HG02885 (cell line): ENCODE measurements at regions not wholly inside any gene's neighbourhood (a gene's known extent, or its start where the extent isn't known, plus 50 kb on each side); places are given as distances from the start of the nearest gene placed in this dataset.
"Not testable (repeated sequence)": the region's sequence is repeated elsewhere in the genome, so short reads cannot be mapped to it uniquely, and the experiment has no call there.

ENCODE experiments used
- ATAC-seq: cut with Tn5 transposase; IDR thresholded peaks from one replicate; pipeline ENCODE4 v1.9.1; 2021; ENCODE audit warnings: mild to moderate bottlenecking; ENCODE audit not compliant: unreplicated experiment, poor library complexity

GRCh38 chr16:87033021-87033471 lies 284.1 kb downstream of the C16orf95 start:
- ATAC-seq, result no peak

DNA sequence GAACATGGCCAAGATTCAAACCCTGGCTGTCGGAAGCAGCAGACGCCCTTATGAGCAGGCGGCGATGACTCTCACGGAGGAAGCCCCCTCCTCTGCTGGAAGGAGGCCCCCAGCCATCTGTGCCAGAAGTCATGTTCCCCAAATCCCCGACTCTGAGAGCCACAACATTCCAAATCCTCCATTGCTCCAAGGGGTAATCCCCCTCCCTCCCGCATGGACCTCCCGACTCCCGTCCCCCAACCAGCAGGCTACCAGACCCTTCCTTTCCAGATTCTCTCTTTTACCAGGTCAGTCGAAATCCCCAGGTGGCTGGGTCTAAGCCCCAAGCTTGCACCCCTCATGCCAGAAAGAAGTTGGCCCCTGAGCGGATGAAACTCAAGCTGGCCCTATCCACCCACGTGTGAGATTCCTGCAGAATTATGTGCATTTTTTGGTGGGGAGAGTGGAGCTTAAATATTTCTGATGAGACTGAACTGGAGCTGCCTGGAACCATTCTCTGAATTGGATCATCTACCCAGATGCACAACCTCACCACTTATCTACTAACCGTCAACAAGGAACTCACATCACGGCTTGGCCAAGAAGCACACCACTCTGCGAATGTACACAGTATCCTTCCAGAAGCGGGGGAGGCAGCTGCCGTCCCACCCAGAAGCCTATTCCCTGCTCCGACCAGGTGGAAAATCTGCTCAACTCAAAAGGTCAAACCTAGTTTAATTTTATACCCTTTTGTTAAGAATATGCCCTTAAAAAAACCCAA lies 283.5 kb downstream of the C16orf95 start:
- no peak for ATAC-seq

DNA sequence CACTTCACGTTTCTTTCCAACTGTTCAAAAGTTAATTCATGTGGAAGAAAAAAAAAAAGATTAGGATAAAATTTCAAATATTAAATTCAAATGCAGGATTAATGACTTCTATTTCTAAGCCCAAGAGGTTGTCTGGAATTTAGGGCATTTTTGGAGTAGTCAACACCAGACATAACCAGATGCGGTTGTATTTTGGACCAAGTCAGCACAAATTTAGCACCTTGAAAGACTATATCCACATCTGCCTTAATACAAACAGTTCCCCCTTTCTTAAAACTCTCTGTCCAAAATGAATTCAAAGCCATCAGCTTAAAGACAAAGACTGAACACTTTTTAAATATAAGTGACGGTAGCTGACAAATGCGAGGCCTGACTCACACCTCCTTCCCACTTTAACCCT lies 282.9 kb downstream of the C16orf95 start:
- ATAC-seq, result no peak

DNA sequence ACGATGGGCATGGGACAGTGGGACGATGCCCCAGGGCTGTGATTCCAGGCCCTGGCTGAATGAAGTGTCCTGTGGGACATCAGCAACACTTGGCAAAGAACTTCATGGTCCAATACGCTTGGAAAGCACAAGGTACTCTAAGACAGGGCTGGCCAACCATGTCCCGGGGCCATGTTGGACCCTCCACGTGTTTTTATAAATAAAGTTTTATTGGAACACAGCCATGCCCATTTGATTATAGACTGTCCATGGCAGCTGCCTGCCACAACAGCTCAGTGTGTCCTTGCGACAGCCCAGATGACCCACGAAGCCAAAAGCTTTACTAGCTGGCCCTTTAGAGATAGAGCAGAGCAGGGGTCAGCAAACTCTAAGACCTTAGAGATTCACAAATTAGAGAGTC lies 282.1 kb downstream of the C16orf95 start:
- no peak for ATAC-seq

DNA sequence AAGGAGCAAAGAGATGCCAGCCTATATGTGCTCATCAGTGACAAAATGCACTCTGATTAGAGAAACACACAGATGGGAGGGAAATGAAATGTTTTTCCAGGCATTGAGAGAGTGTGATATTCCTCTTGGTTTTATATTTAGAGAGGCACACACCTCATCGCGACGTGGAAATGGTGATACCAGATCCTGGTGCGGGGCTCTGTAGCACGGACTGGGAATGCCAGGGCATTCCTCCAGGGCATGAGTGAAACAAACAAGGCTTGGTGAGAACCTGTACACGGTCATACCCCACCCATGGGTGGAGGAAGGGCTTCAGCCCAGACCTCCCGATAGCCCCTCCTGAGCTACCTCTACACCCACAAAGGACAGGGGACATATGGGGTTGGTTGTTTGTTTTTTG lies 280.2 kb downstream of the C16orf95 start:
- ATAC-seq, result no peak

DNA sequence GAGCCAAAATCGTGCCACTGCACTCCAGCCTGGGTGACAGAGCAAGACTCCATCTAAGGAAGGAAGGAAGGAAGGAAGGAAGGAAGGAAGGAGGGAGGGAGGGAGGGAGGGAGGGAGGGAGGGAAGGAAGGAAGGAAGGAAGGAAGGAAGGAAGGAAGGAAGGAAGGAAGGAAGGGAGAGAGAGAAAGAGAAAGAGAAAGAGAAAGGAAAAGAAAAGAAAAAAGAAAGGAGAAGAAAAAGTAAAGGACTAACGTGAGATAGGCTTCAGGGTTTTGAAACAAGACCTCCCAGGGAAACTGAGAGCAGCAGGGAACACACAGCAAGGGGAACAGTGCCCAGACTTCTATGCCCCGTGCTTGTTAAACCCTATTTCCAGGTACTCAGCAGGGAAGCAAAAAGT lies 278.7 kb downstream of the C16orf95 start:
- ATAC-seq, result not testable (repeated sequence)

DNA sequence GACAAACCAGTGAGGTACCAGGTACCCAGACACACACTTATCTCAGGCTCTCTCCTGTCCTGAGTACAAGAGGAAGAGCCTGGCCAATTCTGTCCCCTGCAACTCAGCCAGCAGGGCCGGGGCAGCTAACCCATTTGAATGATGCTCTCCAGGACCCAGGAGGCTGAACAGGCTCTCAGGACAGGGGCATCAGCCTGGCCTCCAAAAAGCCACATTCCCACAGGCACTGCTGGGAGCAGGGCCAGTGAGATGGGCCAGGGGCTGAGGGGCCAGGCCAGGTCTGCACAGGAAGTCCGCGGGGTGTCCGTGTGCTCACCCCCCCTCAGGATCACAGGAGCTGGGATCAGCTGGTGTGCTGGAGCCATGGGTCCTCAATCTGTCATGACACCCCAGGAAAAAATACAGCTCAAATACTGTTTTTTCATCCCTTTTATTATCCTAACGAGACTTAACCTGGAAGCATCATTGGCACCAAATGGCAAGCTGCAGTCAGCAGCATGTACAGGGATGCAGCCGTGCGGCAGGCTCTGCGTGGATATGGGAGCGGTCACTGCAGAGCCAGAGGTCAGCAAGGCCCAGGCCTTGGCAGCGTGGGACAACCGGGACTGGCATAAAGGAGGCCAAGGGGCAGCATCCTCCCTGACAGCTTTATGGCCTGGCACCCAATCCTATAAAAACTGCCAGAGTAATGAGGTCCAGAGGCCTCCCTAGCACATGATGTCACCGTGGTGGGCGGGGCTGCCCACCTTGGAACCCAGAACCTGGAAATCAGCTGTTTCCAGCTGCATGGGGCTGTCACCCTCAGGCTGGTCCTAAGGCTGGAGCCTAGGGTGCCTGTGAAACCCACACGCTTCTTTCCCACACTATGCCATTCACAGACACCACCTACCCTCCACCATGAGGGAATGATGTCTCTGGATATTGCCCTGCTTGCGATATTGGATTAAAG lies 276.7 kb downstream of the C16orf95 start:
- ATAC-seq, result no peak

GRCh38 chr16:87041286-87041685 lies 275.9 kb downstream of the C16orf95 start:
- ATAC-seq, result no peak

GRCh38 chr16:87042551-87043230 lies 274.5 kb downstream of the C16orf95 start:
- ATAC-seq, result no peak

- no peak for ATAC-seq
These were observed 273.8 kb downstream of the C16orf95 start for GRCh38 chr16:87043231-87044031.

- no peak for ATAC-seq
These were observed 273.2 kb downstream of the C16orf95 start for GRCh38 chr16:87044032-87044382.

DNA sequence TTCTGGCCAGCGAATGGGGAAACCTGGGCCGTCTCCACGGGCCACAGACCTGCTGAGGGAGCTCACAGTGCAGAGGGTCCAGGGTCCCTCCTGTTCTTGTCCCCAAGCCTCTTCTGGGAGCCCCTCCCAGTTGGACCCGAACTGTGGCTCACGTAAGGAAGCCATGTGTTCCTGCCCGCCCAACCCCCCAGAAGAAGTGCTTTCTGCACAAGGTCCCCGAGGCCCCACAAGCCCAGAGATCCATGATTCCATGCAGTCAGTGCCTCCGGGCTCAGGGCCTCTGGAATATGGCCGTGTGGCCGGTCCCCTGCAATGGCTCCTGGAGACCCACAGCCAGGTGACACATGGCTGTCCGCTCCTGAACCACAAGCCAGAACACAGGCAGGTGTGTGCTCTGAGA lies 272.4 kb downstream of the C16orf95 start:
- no peak for ATAC-seq

DNA sequence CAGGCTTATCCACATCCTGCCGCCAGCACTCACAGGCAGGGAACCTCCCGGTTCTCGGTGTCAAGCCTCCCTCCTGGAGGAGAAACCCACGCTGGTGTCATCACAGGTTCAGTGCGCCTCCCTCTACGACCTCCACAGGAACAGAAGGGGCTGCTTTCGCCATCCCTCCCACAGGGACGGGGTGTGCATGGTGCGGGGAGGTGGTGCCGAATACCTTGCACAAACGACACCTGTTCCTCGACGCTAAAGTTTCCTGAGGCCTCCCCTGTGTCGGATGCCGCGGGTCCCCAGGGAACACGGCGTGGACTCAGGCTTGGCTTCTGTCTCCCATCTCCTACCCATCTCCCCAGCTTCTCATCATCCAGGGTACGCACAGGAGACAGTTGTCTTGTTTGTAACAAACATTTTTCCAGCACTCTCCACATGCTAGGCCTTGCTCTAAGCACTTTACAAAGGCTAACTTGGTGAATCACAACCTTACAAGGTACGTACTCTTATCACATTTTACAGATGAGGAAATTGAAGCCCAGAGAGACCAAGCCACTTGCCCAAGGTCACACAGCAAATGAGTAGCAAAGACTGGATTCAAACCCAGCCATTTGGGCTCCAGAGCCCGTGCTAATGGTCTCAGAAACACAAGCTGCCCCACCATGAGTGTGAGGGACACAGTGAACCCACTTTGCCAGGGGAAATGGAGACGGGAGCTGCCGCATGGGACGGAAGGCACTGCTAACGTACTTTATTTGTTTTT lies 271.6 kb downstream of the C16orf95 start:
- ATAC-seq, result no peak

GRCh38 chr16:87046235-87046634 lies 271.0 kb downstream of the C16orf95 start:
- ATAC-seq, result no peak

- no peak for ATAC-seq
These were observed 269.8 kb downstream of the C16orf95 start for GRCh38 chr16:87047221-87048037.

- ATAC-seq, result no peak
These were observed 269.0 kb downstream of the C16orf95 start for GRCh38 chr16:87048038-87048729.

DNA sequence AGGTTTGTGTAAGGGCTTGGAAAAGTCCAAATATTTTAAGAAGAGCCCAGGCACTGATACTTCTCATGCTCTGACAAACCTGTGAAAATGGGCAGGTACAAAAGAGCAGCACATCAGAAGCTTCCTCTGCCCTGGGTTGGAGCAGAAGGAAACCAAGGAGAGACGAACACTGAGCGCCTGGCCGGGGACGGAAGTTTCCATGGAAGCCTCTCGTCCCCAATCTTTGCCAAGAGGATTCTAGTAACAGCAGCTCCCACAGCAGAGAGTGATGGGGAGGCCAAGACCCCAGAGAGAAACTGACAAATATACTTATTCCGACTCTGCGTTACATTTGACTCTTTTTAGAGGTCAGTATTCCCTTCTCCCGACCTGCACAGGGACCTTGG lies 268.5 kb downstream of the C16orf95 start:
- no peak for ATAC-seq

GRCh38 chr16:87049216-87049615 lies 268.0 kb downstream of the C16orf95 start:
- not testable (repeated sequence) for ATAC-seq
